ENCODE measurements at regions not wholly inside any gene's neighbourhood (a gene's known extent, or its start where the extent isn't known, plus 50 kb on each side); places are given as distances from the start of the nearest gene placed in this dataset.

DNA sequence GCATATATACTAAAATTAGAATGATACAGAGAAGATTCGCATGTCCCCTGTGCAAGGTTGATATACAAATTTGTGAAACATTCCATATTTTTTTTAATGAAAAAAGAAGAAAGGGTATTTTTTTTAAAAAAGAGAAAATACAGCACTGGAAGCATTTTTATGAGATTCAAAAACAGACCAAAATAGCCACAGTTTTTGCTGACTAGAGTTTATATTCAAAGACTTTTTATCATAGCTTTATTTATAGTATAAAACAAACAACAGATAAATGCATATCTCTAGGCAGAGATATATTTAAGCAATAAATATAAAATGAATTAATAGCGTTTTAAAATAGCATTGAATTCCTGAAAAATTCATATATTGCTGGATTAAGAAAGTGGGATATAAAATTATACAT, 436.5 kb upstream of the ACVR2A start:
- TF ChIP-seq, protein P1, sequence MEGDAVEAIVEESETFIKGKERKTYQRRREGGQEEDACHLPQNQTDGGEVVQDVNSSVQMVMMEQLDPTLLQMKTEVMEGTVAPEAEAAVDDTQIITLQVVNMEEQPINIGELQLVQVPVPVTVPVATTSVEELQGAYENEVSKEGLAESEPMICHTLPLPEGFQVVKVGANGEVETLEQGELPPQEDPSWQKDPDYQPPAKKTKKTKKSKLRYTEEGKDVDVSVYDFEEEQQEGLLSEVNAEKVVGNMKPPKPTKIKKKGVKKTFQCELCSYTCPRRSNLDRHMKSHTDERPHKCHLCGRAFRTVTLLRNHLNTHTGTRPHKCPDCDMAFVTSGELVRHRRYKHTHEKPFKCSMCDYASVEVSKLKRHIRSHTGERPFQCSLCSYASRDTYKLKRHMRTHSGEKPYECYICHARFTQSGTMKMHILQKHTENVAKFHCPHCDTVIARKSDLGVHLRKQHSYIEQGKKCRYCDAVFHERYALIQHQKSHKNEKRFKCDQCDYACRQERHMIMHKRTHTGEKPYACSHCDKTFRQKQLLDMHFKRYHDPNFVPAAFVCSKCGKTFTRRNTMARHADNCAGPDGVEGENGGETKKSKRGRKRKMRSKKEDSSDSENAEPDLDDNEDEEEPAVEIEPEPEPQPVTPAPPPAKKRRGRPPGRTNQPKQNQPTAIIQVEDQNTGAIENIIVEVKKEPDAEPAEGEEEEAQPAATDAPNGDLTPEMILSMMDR (conservative IDR thresholded peaks at IDR 0.05 in 1 of 2, IDR thresholded peaks at IDR 0.05 in 1 of 2; ENCODE audit: low read depth in 1 of 2, low read length in 2 of 2): no peak
- TF ChIP-seq EZH2 (IDR thresholded peaks at IDR 0.05; ENCODE audit: low read length, missing control alignments): no peak

Data from fibroblast of lung (primary cell).